Transverse colon (tissue), 4 donors: ENCODE measurements at regions not wholly inside any gene's neighbourhood (a gene's known extent, or its start where the extent isn't known, plus 50 kb on each side); places are given as distances from the start of the nearest gene placed in this dataset.

ENCODE experiments used
- DNase-seq: peaks from one replicate; pipeline ENCODE4 v3.0.0-alpha.2; 2019
- H3K27ac ChIP-seq, 4 donors: fragments of 200-600 bp; sonication (generic); 2 replicates each; pipeline ENCODE4 v1.5.1; 2016 to 2018; ENCODE audit warnings: inconsistent platforms in 4 of 4
- H3K27me3 ChIP-seq: fragments of 200-600 bp; sonication (generic); 2 replicates; pipeline ENCODE4 v1.5.1; 2017; ENCODE audit warnings: inconsistent platforms
- H3K36me3 ChIP-seq, 4 donors: fragments of 200-600 bp; sonication (generic); 2 replicates each; pipeline ENCODE4 v1.5.1; 2017 to 2019; ENCODE audit warnings: inconsistent platforms in 4 of 4
- H3K4me1 ChIP-seq, 4 donors: fragments of 200-600 bp; sonication (generic); 2 replicates each; pipeline ENCODE4 v1.5.1; 2017 to 2020; ENCODE audit warnings: inconsistent platforms in 4 of 4
- H3K4me3 ChIP-seq, 4 donors: fragments of 200-600 bp; sonication (generic); 1 replicate in 1 of 4; 2 replicates in 3 of 4; pipeline versions ENCODE4 v1.5.1 to v1.6.1; 2017 to 2019; ENCODE audit warnings: inconsistent platforms in 4 of 4
- H3K9me3 ChIP-seq, 2 donors: fragments of 200-600 bp; sonication (generic); 2 replicates each; pipeline ENCODE4 v1.5.1; 2017 to 2019; ENCODE audit warnings: inconsistent platforms in 2 of 2
- EP300 ChIP-seq: sonication (generic); formaldehyde crosslinking; IDR thresholded peaks from one replicate; pipeline ENCODE4 v1.6.1; 2017; ENCODE audit warnings: antibody characterized with exemption, low read depth
- POLR2A ChIP-seq: fragments of 450-650 bp; IDR thresholded peaks from one replicate; pipeline ENCODE4 v1.6.1; 2016; ENCODE audit warnings: antibody characterized with exemption, mild to moderate bottlenecking, moderate library complexity
- POLR2AphosphoS5 ChIP-seq, 3 donors: sonication (generic); formaldehyde crosslinking; IDR thresholded peaks; one replicate each; pipeline ENCODE4 v1.6.1; 2016; ENCODE audit warnings: antibody characterized with exemption in 3 of 3
- WGBS, 2 donors: methylation state at CpG; one replicate each; pipeline ENCODE4 v1.1.5; 2018; ENCODE audit warnings: low coverage in 1 of 2; 5-methylcytosine and 5-hydroxymethylcytosine counted together
- in situ Hi-C, 4 donors: fragments of 200-750 bp; cut with MboI; loops; one replicate each; pipeline versions ENCODE4 v1.15.0 to v1.15.1; 2017; ENCODE audit warnings: low sequenced_read_pairs in 3 of 4, low pct_ligation_motif_present in 1 of 4, low pct_unique_long_range_greater_than_20kb in 1 of 4
- intact Hi-C: fragments of 100-400 bp; cut with DNase I; formaldehyde crosslinking; loops from one replicate; pipeline ENCODE4 v1.15.1; 2023; ENCODE audit warnings: low total_unique reads
- TF ChIP-seq, protein P1 (sequence below), 5 experiments: fragments of 200-600 bp in 3 of 5; fragments of 450-650 bp in 2 of 5; sonication (generic) in 3 of 5; IDR thresholded peaks; 1 replicate in 2 of 5; 2 replicates in 3 of 5; pipeline ENCODE4 v1.5.1; 2016 to 2017; ENCODE audit warnings: antibody characterized with exemption in 5 of 5, inconsistent platforms in 3 of 5, mild to moderate bottlenecking in 2 of 5, moderate library complexity in 1 of 5

DNA sequence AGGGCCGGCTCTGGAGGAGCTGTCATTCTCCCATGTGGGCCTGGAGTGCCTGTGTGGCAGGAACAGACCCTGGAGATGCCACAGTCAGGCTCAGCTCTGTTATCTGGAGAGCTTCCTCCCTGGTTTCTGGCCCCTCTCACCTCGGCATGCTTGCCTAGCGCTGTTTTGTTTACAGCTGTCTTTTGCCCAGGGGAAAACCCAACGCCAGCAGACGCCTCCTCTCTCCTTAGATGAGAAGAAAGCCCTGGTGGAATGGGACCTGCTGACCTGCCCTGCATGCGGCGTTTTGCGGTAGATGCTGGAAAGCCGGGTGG, 104.9 kb downstream of the CRYAA start:
- no peak overlapping the region for H3K27ac ChIP-seq
- TF ChIP-seq POLR2A (no peak), POLR2AphosphoS5 (IDR thresholded peaks at IDR 0.05) (no peak), EP300 (no peak)
- TF ChIP-seq, protein P1, sequence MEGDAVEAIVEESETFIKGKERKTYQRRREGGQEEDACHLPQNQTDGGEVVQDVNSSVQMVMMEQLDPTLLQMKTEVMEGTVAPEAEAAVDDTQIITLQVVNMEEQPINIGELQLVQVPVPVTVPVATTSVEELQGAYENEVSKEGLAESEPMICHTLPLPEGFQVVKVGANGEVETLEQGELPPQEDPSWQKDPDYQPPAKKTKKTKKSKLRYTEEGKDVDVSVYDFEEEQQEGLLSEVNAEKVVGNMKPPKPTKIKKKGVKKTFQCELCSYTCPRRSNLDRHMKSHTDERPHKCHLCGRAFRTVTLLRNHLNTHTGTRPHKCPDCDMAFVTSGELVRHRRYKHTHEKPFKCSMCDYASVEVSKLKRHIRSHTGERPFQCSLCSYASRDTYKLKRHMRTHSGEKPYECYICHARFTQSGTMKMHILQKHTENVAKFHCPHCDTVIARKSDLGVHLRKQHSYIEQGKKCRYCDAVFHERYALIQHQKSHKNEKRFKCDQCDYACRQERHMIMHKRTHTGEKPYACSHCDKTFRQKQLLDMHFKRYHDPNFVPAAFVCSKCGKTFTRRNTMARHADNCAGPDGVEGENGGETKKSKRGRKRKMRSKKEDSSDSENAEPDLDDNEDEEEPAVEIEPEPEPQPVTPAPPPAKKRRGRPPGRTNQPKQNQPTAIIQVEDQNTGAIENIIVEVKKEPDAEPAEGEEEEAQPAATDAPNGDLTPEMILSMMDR (IDR thresholded peaks at IDR 0.05) = no peak
- no peak overlapping the region for H3K4me3 ChIP-seq
- WGBS, 2 donors = 76 to 80% methylated on average over 1 to 9 of the region's 9 CpGs
- peaks cover 43% of the 10 kb centered on the region for H3K27me3 ChIP-seq
- DNase-seq = no peak
- intact Hi-C loops (no loop called here), in situ Hi-C loops (no loop called here)
- H3K36me3 ChIP-seq = no peaks in the 10 kb centered on the region
- H3K9me3 ChIP-seq = no peaks in the 10 kb centered on the region
- peaks cover 3 to 12% (median 9%) of the 10 kb centered on the region in 4 donors for H3K4me1 ChIP-seq

DNA sequence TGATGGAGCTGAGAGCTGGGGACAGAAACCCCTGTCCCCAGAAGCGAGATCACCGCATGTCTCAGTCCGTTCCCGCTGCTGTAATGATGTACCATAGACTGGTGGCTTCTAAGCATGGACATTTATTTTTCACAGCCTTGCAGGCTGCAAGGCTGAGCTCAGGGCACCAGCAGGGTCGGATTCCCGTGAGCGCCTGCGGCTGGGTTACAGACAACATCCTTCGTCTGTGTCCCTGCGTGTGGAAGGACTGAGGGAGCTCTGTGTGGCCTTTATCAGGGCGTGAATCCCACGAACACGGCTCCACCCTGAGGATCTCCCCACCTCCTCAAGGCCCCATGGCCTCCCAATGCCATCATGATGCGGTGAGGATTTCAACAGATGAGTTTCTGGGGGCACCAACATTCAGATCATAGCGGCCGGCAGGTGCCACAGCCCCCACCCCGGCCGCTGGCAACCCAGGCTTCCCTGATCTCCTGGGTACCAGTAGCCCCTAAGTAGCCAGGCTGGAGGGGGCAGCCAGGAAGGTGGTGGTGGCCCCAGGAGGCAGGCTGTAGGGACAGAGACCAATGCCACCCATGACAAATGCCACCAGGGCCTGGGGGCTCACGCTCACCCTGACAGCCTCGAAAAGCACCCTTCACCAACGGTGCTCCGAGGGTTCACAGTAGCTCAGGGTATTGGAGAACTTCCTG, 104.4 kb downstream of the CRYAA start:
- Histone ChIP-seq H3K4me1 (peaks cover 0 to 8% (median 6%) of the 10 kb centered on the region in 4 donors), H3K36me3 (no peaks in the 10 kb centered on the region), H3K9me3 (no peaks in the 10 kb centered on the region), H3K27me3 (peaks cover 38% of the 10 kb centered on the region), H3K4me3 (no peak overlapping the region), H3K27ac (no peak overlapping the region)
- 89% methylated on average over 20 of the region's 22 CpGs; no CpG with 5 or more reads in 1 of the 2 donors for WGBS, 2 donors
- no peak for TF ChIP-seq POLR2AphosphoS5 (IDR thresholded peaks at IDR 0.05)
- no peak for TF ChIP-seq POLR2A
- TF ChIP-seq, protein P1 (IDR thresholded peaks at IDR 0.05) = no peak
- no peak for TF ChIP-seq EP300
- in situ Hi-C loops = no loop called here
- DNase-seq = no peak
- intact Hi-C loops = no loop called here

DNA sequence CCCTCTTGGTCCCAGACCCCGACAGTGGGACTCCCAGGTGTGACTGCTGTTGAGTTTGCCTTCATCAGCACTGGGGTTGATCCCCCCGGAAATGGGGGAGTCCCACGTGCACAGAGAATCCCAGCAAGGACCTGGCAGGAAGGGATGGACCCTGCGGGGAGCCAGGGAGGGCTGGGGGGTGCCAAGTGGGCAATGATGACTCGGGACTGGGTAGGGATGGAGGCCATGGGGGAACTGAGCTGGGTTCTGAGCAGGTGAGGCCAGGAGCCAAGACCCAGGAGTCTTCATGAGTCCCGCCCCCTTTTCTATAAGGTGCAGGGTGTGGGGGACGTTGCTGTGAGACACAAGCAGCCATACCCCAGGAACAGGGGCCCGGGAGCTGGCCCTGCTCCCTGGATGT, 103.8 kb downstream of the CRYAA start:
- Histone ChIP-seq H3K36me3 (no peaks in the 10 kb centered on the region), H3K4me1 (peaks cover 0 to 3% (median under 1%) of the 10 kb centered on the region in 4 donors), H3K9me3 (no peaks in the 10 kb centered on the region), H3K27me3 (peaks cover 38% of the 10 kb centered on the region), H3K4me3 (no peak overlapping the region), H3K27ac (no peak overlapping the region)
- in situ Hi-C loops = no loop called here
- TF ChIP-seq POLR2A (no peak), EP300 (no peak), POLR2AphosphoS5 (IDR thresholded peaks at IDR 0.05) (no peak)
- TF ChIP-seq, protein P1 (IDR thresholded peaks at IDR 0.05) = no peak
- intact Hi-C loops = no loop called here
- 81% methylated on average over 6 of the region's 8 CpGs; no CpG with 5 or more reads in 1 of the 2 donors for WGBS, 2 donors
- no peak for DNase-seq

DNA sequence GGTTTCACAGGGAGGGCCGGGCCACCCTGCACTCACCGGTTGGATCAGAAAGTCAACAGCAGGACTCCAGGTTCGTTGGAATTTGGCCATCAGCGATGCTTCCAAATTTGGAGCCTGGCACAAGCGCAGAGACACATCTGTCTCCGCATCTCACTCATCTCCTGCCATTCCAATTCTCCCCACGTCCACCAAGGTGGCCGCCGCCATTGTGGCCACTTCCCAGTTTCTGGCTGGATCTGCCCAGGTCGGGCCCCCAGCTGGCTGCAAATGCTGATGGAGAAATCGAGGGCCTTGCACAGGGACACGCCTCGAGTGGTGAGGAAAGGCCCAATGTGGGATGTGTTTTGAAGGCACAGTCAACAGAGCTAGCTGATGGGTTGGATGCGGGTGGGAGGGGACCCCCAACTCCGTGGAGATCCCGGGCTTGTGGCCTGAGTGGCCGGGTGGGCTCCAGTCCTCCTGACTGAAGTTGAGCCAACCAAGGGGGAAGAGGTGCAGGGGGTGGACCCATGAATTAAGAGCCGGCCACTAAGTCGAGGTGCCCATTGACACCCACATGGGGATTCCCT, 102.7 kb downstream of the CRYAA start:
- no peak overlapping the region for H3K27ac ChIP-seq
- H3K9me3 ChIP-seq = no peaks in the 10 kb centered on the region
- H3K4me1 ChIP-seq = no peaks in the 10 kb centered on the region
- no peak for TF ChIP-seq EP300
- TF ChIP-seq POLR2AphosphoS5 (IDR thresholded peaks at IDR 0.05) = no peak
- TF ChIP-seq, protein P1 (IDR thresholded peaks at IDR 0.05) = no peak
- TF ChIP-seq POLR2A = no peak
- intact Hi-C loops = no loop called here
- H3K36me3 ChIP-seq = no peaks in the 10 kb centered on the region
- in situ Hi-C loops = no loop called here
- H3K4me3 ChIP-seq = no peak overlapping the region
- no peak for DNase-seq
- WGBS, 2 donors = 82% methylated on average over 19 of the region's 19 CpGs; no CpG with 5 or more reads in 1 of the 2 donors
- H3K27me3 ChIP-seq = peaks cover 38% of the 10 kb centered on the region
